GM19238 (cell line): ENCODE measurements at regions not wholly inside any gene's neighbourhood (a gene's known extent, or its start where the extent isn't known, plus 50 kb on each side); places are given as distances from the start of the nearest gene placed in this dataset.

ENCODE experiments used
- DNase-seq: peaks from one replicate; pipeline ENCODE4 v3.0.0; 2011; ENCODE audit warnings: low spot score; ENCODE audit not compliant: insufficient read length

- DNase-seq, result no peak
Measured at GRCh38 chr3:69568951-69569350, 170.3 kb upstream of the MITF start.

GRCh38 chr3:69568458-69568857 lies 170.8 kb upstream of the MITF start:
- no peak for DNase-seq

GRCh38 chr3:69567710-69568052 lies 171.6 kb upstream of the MITF start:
- DNase-seq, result no peak

GRCh38 chr3:69567023-69567709 lies 172.1 kb upstream of the MITF start:
- DNase-seq, result no peak

- no peak for DNase-seq
Measured at GRCh38 chr3:69566275-69566674, 173.0 kb upstream of the MITF start.

GRCh38 chr3:69565316-69565715 lies 173.9 kb upstream of the MITF start:
- no peak for DNase-seq

GRCh38 chr3:69563981-69564380 lies 175.3 kb upstream of the MITF start:
- no peak for DNase-seq

- DNase-seq, result no peak
Measured at GRCh38 chr3:69563151-69563550, 176.1 kb upstream of the MITF start.

GRCh38 chr3:69562020-69562419 lies 176.1 kb upstream of the FRMD4B start:
- no peak for DNase-seq

GRCh38 chr3:69560818-69561217 lies 174.9 kb upstream of the FRMD4B start:
- no peak for DNase-seq

GRCh38 chr3:69560116-69560515 lies 174.2 kb upstream of the FRMD4B start:
- DNase-seq, result no peak

- DNase-seq, result no peak
Measured at GRCh38 chr3:69558912-69559311, 173.0 kb upstream of the FRMD4B start.

GRCh38 chr3:69554576-69554975 lies 168.7 kb upstream of the FRMD4B start:
- no peak for DNase-seq

GRCh38 chr3:69553888-69554287 lies 168.0 kb upstream of the FRMD4B start:
- DNase-seq, result no peak

- no peak for DNase-seq
Measured at GRCh38 chr3:69547461-69547880, 161.6 kb upstream of the FRMD4B start.

GRCh38 chr3:69542805-69543429 lies 157.0 kb upstream of the FRMD4B start:
- no peak for DNase-seq

GRCh38 chr3:69542089-69542804 lies 156.4 kb upstream of the FRMD4B start:
- no peak for DNase-seq

GRCh38 chr3:69541711-69542088 lies 155.8 kb upstream of the FRMD4B start:
- DNase-seq, result no peak

- no peak for DNase-seq
Measured at GRCh38 chr3:69540706-69541581, 155.1 kb upstream of the FRMD4B start.

- DNase-seq, result no peak
Measured at GRCh38 chr3:69539134-69539533, 153.2 kb upstream of the FRMD4B start.

GRCh38 chr3:69538281-69538680 lies 152.4 kb upstream of the FRMD4B start:
- no peak for DNase-seq
